HG02678 (cell line): ENCODE measurements at regions not wholly inside any gene's neighbourhood (a gene's known extent, or its start where the extent isn't known, plus 50 kb on each side); places are given as distances from the start of the nearest gene placed in this dataset.

Source experiments
- ATAC-seq: cut with Tn5 transposase; IDR thresholded peaks from one replicate; pipeline ENCODE4 v1.9.1; 2021; ENCODE audit warnings: mild to moderate bottlenecking, moderate library complexity; ENCODE audit not compliant: unreplicated experiment

DNA sequence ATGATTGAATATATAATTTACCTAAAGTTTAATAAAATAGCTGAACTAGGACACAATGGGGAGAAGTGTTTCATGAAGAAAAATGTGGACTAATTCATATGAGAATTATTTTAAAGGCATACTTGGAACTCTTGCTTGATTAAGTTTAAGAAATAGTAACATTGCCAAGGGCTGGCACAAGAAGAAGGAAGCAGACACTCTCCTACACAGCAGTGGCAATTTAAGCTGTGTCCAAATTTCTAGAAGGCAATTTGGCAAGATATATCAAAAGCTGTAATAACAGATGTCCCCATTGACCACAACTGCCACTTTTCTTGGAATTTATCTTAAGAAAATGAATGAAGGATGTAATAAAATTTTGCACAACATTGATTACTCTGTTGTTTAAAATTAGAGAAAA, 209.5 kb upstream of the S100G start:
- ATAC-seq = no peak

DNA sequence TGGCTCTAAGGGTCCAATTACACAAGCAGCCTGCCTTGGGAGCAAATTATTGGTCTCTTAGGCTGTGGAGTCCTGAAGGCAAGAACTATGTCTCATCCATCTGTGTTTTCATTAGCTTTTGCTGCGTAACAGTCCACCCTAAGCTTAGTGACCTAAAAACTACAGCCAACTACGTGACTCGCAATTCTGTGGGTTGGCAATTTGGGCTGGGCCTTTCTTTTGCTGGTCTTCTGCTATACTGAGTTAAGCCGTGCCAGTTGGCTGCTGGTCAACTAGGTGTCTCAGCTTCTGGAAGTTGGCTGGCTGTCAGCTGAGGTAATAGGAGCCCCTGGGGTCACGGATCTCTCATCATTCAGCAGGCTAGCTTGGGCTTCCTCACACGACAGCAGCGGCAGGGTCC, 205.6 kb upstream of the S100G start:
- ATAC-seq = no peak

DNA sequence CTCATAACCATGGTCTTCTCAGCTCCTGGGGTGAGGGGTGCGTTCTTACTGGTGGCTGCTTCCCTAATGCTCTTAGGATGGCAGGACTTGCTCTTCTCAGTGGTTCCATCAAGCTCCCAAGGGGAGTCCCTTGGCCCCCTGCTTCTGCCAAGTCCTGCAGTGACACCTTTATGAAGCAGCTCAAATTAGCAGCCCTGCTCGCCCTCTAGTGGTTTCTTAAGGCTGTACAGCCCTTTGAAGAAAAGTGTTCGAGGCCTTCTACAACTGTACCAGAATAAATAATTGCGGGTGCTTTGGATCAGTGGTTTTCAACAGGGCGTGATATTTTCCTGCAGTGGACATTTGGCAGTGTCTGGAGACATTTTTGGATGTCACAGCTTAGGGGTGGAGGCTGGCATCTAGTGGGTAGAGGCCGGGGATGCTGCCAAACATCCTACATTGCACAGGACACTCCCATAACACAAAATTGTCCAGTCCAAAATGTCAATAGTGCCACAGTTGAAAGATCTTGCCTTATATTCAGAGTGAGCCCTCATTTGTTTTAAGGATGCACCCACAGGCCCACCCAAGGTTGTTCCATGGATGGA, 204.7 kb upstream of the S100G start:
- no peak for ATAC-seq

DNA sequence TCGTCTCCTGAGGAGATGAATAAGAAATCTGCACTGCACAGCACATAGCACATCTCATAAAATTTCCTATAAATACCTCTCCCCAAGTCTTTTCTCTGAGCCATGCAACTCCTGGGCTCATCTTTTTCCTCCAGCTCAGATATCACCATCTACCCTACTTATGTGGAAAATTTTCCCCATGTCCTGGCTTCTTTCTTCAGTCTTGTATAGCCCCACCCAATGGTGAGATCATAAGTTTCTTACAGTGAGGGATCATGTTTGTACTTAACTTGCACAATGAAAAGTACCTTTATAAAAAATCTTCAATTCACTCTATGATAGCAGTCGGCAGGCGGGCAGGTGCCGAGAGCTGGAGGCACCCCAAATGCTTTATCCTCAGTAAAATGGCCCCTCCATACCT, 198.6 kb upstream of the S100G start:
- ATAC-seq = no peak

DNA sequence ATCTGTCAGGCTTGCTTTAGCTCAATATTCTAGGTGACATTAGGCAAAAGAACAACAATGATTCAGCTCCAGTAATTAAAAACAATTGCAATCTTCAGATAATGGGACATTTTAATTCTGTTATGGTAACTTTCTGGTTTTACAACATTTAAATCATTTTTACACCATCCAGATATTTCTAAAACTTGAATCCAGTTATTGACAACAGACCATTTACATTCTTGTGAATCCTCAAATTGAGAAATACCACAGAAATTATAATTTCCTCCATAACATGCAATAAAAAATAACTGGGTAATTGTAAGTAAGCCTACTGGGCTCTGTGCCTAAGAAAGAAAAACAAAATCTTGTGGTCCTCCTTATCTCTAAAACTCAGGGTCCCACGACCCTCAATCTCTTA, 195.0 kb upstream of the S100G start:
- no peak for ATAC-seq

DNA sequence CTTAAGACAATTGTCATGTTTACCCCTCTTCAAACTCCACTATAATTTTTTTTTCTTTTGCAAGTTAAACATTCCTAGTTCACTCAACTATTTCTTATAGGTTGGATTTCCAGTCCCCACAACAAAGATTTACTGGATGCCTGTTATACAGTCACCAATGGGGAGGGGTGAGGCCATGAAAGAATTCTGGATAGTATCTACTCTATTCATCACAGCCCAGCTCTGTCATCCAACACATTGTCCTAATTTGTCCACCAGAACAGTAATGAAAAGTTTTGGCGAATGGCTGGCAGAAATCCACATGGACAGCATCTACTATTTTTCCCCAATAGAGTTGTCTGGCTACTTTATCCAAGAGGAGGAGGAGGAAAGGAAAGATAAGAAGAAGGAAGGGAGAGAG, 192.7 kb upstream of the S100G start:
- no peak for ATAC-seq

DNA sequence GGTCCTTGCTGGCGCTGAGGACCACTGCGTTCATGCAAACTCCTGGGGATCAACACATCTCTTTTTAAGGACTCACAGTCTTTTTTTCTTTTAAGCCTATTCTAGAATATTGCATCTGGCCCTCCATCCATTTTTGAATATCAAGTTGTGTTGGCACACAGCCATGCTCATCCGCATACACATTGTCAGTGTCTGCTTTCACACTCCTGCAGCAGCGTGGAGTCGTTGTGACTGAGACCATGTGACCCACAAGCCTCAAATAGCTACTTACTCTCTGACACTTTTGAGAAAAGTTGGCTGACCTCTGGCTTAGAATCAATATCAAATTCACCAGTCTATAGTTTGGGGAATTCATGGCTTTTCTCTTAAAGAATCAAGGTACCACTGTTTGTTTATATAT, 191.8 kb upstream of the S100G start:
- no peak for ATAC-seq

DNA sequence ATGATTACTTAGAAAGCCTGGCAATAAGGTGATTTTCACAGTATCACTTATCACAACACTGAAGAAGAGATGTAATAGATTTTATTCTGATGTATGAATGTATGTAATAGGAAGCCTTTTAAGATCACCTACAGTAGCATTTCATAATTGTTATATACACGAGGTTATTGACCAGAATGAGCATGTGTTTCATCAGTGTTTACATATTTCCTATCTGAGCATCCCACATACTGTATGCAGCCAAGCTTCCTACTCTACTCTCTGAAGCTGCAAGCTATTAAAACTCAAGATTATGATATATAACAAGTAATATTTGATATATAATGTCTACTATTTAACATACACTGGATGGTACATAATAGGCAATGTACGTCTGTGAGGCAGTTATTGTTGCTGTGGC, 190.9 kb upstream of the S100G start:
- ATAC-seq = no peak

DNA sequence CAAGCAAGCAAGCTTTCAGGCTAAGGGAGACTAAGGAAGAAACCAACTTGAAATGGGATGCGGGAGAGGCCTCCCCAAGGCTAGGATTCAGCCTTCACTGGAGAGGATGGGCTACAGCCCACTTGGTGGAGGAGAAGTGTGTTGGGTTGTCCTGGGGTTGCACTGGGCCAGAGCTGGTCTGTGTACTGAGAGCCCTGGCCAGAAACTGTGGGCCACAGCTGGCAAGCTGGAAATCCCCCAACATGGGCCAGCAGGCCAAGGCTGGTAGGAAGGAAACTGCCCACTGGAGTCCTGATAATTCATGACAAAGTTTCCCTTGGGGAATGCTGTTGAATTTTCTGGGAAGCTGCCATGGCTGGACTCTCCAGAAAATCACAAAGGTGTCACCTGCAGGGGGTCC, 188.0 kb upstream of the S100G start:
- no peak for ATAC-seq

DNA sequence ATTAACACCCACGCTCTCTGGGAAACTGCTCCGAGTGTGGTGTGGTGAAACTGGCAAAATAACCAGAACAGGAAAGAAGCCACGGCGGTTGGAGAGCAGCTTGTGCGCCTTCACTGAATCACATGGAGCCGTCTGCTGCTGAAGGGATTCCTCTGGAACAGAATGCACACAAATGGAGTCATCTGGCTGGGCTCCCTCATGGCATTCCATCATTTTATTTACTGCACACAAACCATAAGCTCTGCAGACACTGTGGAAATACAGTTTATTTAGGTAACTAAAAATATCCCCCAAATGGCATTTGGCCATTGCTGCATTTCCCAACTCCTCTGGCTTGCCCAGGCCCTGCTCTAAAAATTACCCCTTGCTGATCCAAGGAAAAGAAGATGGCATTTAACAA, 187.0 kb upstream of the S100G start:
- no peak for ATAC-seq

DNA sequence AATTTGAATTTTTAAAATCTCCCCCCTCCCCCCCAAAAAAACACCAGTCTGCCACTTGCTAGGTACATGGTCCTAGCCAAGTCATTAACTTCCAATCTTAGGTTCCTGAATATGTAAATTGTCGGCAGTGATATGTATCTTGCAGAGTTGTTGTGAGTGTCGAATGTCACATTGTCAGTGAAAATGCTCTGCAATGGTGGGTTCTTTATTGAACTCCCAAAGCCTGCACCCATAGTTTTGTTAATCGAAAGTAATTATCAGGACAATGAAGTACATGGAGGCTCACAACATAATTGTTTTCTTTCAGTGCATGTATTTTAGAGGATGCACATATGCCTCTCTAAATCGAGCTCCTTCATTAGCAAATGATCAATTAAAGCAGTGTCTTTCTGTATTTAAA, 185.6 kb upstream of the S100G start:
- no peak for ATAC-seq

DNA sequence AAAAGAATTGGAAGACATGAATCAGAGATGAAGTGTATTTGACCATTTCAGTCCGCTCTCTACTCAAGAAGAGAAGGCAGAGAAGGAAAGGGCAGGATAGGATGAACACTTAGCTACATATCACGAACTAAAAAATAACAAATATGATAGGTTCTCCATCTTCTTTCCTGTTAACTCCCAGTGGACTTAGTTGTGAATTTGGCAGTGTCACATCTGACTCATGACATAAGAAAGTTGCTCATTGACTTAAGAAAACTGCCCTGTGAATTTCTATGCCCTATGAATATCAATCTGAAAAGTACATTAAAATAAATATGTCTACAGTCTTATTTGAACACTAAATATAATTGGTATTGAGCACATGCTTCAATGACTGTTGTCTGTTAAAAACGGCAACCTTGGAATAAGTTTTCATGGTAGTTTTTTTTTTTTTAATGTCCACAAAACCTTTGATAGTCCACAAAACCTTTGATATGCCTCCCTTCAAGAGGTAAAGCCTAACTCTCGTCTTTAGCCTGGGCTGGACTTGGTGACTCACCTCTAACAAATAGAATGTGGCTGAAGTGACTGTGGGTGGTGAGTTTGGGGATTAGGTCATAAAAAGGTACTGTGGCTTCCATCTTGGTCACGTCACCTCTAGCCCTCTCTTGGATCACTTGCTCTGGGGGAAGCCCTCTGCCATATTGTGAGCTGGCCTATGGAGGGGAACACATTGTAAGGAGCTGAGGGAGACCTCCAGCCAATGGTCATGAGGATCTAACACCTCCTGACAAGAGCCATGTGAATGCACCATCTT, 184.7 kb upstream of the S100G start:
- no peak for ATAC-seq

DNA sequence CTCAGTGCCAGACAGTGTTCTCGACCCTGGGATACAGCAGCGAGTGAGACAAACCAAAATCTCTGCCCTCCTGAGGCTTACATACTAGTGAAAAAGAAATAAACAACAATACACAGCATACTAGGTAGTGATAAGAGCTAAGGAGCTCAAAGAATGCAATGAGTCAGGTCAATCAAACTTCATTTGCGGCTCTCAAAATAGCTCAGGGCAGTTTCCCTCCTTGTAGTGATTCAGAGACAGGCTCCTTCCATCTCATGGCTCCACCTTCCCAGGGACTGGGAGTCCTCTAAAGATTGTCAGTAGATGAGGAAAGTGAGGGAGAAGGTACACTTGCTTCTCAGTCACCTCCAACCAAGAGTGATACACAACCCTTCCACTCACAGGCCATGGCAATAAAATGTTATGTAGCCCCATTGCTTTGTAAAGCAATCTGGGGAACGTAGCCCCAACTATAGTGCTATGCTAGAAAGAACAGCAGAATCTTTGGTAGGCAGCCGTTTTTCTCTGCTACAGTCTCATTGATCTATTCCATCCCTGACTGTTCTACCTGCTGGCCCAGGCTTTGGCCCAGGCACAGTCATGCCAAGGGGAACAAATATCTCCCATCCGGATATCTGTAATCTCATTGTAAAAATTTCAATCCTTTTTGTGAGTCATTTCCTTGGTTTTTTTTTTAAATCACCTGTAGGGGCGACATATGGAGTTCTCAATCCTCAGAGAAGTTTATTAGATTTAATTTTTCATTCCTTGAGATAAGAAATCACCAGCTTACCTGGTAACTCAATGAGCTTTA, 183.1 kb upstream of the S100G start:
- ATAC-seq = no peak

DNA sequence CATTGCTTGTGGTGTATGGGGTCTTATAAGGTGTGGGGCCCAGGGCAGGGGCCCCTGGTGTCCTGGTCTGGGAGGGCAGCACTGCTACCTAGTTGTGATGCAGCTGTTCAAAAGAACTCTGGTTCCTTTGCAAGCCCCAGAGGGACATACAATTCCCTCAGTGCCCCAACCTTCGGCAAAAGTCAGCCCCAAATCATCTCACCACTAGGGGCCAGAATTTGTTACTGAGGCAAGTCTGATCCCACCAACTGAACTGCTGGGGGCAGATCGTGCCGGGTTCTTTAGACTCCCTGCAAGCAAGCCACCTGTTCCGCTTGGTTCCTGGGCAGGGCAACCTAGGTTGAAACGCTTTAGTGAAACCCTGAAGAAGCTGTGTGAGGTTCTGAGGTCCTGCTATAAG, 180.1 kb upstream of the S100G start:
- ATAC-seq = no peak

DNA sequence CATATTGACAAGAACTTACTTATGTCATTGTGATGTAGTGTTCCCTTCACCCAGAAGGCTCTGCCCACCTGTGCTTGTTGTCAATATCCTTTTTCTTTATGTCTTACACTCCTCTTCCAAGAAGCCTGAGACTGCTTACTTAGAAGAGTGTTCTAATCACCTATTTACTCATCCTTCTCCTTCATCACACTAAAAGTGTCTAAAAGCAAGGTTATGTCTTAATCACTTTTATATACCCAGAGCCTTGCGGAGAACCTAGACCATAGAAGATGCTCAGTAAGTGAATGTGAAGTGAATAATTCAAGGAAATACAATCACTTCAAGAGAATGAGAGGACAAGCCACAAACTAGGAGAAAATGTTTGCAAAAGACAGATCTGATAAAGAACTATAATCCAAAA, 177.6 kb upstream of the S100G start:
- no peak for ATAC-seq

DNA sequence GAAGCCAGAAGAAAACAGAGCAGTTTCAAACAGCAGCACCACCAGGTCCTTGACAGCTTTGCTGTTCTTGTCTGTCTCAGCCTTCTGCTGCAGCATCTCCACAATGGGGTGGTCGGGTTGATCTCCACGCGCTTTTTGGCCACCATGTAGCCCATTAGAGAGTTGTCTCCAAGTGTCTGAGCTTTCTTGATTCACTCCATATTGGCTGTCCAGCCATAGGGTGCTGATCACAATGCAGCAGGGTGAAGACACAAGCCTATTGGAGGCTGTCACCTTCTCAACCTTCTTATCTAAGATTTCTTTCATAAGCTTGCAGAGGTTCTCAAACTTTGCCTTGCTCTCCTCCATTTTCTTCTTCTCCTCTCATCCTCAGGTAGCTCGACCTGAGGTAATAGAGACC, 175.4 kb upstream of the S100G start:
- no peak for ATAC-seq

DNA sequence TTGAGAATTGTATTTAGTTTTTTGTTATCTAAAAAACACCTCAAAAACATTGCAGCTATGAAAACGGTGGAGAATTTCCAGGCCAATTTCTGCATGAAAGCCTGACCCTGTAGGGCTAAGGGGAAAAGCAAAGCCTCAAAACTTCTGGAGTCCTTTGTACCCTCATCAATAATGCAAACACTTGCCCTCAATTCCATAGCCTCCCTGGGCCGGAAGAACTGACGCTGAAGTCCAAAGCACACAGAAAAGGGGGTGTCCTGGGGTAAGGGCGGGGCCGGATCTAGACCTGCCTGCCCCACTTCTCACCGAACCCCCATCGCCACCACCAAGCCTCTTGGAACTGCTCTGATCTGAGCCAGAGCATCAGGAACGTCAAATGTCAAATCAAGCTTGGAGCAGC, 173.9 kb upstream of the S100G start:
- no peak for ATAC-seq

DNA sequence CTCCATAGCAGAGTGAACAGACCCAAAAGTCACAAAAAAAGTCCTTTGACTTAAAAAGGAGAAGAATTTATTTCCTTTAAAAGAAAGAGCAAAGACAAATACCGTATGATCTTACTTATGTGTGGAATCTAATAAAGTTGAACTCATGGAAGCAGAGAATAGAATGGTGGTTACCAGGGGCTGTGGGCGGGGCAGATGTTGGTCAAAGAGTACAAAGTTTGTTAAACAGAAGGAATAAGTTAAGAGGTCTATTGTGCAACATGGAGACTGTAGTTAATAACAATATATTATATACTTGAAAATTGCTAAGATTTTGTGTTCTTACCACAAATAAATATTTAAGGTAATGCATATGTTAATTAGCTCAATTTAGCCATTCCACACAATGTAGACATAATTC, 173.3 kb upstream of the S100G start:
- ATAC-seq = no peak

DNA sequence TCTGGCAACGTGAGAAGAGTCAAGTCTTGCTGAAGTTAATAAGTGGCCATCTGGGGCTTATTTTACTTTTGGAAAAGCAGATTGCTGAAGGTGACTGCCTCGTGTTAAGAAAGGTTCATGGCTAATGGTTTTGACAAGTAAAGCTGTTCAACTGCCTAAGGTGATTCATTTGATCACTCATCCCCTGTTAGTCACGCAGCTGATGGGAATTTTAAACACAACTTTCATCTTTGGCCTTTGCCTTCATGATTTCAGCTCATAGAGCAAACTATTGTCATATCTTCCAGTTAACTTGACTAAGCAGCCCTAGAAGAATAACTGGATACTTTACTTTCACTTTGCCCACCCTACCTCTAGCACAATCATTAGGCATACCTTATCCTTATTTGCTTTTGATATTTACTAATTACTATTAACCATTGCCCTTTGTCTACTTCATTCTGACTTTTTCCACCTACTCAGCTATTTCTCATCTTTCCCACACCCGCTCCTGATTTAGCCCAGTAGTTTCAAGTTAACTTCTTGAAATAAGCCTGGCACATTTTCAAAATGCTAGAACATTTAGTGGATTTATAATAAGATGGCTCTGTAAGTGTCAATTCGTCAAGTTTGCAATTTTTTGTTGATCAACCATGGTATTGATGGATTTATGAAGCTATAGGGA, 170.6 kb upstream of the S100G start:
- no peak for ATAC-seq

DNA sequence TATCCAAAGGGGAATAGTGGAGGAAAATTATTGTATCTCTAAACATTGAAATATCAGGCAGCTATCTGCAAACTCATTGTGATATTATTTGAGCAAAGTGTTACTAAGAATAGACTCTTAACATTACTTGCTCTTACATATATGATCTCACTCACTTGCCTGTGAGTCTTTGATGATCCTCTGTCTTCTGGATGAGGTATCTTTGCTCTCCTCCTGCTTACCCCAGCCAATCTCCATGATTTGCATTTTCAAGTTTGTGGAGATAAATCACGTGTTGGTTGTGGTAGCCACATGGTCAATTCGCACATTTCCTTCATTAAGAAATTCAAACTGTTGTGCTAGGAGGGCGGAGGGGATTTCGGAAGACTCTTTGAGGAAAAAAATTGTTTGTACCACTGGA, 169.9 kb upstream of the S100G start:
- ATAC-seq = no peak

DNA sequence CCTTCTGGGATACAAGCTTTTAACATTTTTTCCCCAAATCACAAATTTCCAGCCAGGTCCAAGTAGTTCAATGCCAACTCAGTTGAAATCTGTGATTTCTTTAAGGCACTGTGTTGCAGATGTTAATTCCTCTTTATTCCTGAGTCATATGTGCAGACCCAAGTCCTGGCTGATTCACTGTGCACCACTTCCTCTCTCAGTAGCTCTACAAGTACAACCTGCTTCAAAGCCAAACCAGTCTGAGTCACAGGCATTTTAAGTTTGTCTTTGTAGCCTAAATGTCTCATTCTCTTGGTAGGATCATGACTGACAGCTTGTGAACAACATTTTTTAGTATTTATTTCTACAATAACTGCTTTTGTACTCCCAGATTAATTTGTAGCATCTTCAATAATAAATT, 165.6 kb upstream of the S100G start:
- no peak for ATAC-seq
